Fibroblast of the aortic adventitia (primary cell): ENCODE measurements at regions not wholly inside any gene's neighbourhood (a gene's known extent, or its start where the extent isn't known, plus 50 kb on each side); places are given as distances from the start of the nearest gene placed in this dataset.

Experiments
- DNase-seq: peaks from one replicate; pipeline ENCODE4 v3.0.0-alpha.2; 2010; ENCODE audit warnings: low read depth
- H3K4me3 ChIP-seq: 2 replicates; pipeline ENCODE4 v1.5.1; 2011; ENCODE audit warnings: low read depth, mild to moderate bottlenecking, control low read depth, low read length, moderate library complexity
- TF ChIP-seq, protein P1 (sequence below): IDR thresholded peaks from 2 replicates; pipeline ENCODE4 v1.5.1; 2011; ENCODE audit warnings: mild to moderate bottlenecking, low read length, control low read depth, inconsistent platforms; ENCODE audit not compliant: insufficient read depth

DNA sequence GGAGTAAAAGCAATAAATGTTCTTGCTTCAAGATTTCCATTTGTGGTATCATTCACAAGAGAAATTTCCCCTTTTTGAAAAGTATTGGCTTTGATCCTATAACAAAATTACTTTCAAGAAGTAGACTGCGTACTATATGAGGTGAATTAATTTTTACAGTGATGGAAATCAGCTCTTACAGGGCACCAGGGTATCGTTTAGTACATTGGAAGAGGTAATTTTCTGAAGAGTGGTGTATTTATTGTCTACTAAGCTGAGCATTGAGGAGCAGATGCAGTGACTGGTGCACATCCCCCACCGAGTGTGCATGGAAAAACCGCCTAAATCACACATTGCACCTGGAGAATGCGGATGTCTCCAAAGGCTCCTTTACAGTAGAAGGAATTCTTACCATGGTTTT, 209.5 kb downstream of the SAMD5 start:
- TF ChIP-seq, protein P1, sequence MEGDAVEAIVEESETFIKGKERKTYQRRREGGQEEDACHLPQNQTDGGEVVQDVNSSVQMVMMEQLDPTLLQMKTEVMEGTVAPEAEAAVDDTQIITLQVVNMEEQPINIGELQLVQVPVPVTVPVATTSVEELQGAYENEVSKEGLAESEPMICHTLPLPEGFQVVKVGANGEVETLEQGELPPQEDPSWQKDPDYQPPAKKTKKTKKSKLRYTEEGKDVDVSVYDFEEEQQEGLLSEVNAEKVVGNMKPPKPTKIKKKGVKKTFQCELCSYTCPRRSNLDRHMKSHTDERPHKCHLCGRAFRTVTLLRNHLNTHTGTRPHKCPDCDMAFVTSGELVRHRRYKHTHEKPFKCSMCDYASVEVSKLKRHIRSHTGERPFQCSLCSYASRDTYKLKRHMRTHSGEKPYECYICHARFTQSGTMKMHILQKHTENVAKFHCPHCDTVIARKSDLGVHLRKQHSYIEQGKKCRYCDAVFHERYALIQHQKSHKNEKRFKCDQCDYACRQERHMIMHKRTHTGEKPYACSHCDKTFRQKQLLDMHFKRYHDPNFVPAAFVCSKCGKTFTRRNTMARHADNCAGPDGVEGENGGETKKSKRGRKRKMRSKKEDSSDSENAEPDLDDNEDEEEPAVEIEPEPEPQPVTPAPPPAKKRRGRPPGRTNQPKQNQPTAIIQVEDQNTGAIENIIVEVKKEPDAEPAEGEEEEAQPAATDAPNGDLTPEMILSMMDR = no peak
- H3K4me3 ChIP-seq = no peak overlapping the region
- DNase-seq = no peak

DNA sequence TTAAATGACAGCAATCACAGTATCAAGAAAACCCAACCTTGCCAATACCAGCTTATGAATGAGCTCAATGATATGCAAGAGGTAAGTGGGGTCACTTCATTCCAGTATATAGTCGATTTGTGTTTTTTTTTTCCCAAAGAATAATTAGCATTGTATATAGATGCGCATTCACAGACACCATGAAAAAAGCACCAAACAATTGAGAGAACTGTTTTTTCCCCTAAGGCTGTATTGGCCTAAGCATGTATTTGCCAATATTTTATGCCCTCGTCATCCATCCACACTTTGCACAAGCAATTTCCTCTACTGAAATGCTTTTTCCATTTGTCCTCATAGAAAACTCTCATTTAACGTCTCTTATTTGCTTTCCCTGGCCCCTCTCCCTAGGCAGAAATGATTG, 213.7 kb downstream of the SAMD5 start:
- H3K4me3 ChIP-seq = no peak overlapping the region
- TF ChIP-seq, protein P1 = no peak
- DNase-seq = no peak

DNA sequence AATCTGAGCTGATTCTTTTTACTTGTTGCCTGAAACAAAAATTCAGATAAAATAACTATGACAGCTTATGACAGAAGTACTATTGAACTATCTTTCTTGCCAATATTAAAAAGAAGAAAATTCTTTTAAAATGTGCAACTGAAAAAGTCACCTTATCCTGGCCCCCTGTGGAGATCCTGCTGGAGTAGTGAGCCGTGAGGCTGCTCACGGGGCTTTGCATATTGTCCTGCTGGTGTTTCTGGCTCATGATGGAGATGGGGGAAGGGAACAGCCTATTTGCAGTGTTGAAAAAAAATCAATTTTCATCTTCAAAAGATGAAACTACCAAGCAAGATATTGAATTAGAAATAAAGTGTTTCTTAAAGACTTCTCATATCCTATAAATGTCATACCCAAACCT, 216.0 kb downstream of the SAMD5 start:
- TF ChIP-seq, protein P1 = no peak
- DNase-seq = no peak
- H3K4me3 ChIP-seq = no peak overlapping the region

DNA sequence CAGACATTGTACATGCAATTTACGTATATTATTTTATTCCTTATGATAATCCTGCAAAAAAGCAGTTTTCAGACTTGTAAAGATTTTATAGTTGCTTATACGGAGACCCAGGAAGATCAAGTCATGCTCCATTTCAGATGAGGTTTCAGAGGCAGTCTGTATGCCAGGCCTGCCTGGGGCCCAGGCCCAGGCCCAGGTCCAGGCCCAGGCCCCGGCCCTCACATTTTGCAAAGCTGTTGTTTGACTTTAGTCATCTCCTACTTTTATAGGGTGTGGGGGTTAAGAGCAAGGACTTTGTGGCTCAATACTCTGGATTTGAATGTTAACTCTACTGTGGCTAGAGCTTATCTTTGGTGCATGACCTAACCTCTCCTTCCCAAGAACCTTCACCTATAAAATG, 217.9 kb downstream of the SAMD5 start:
- TF ChIP-seq, protein P1 = no peak
- no peak for DNase-seq
- no peak overlapping the region for H3K4me3 ChIP-seq

DNA sequence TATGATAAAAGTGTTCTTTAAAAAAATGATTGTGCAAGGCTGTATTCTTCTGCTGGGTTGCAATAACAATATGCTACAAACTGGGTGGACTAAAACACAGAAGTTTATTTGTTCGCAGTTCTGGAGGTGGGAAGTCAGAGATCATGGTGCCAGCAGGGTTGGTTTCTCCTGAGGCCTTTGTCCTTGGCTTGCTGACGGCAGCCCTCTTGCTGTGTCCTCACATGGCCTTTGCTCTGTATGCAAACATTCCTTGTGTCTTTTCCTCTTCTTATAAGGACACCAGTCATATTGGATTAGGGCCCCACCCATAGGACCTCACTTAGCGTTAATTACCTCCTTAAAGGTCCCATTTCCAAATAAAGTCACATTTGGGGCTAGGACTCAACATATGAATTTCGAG, 220.4 kb downstream of the SAMD5 start:
- TF ChIP-seq, protein P1 = no peak
- no peak for DNase-seq
- H3K4me3 ChIP-seq = no peak overlapping the region

DNA sequence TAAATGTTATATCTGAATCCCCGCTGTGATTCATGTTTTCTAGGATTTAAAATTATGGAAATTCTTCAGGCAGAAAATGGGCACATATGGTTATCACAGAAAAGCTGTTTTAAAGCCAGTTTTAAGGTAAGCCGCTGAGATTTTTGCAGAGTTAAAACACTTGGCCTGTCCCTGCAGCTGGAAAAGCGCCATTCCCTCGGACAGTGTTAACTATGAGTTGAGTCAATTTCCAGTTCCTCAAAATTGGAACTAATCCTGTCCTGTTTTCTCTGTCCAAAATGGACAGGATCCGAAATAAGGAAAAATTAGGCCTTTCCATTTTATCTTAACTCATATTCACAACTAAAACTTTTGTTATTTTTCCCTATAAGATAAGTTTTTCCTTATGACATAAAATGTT, 225.2 kb downstream of the SAMD5 start:
- TF ChIP-seq, protein P1 = no peak
- no peak overlapping the region for H3K4me3 ChIP-seq
- no peak for DNase-seq

DNA sequence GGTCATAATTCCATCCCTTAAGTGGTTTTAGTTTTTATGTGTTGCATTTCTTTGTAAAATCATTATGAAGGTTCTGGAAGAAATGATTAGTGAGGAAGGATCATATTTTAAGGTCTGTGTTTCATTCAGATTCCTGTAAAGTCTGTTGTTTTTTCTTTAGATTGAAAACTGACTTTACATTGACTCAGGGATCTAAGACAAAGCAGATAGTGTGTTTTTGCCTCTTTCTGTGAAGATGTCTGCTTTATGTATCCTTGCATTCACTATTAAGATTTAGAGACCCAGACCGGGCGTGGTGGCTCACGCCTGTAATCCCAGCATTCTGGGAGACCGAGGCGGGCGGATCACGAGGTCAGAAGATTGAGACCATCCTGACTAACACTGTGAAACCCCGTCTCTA, 225.7 kb downstream of the SAMD5 start:
- no peak for DNase-seq
- TF ChIP-seq, protein P1 = no peak
- no peak overlapping the region for H3K4me3 ChIP-seq
